HEK293T (cell line): ENCODE measurements at regions not wholly inside any gene's neighbourhood (a gene's known extent, or its start where the extent isn't known, plus 50 kb on each side); places are given as distances from the start of the nearest gene placed in this dataset.

Experiments
- CTCF ChIA-PET: fragments of 350-600 bp; formaldehyde crosslinking; extraction: SDS; loops from one replicate; lab custom pipeline; 2021; ENCODE audit warnings: antibody characterized with exemption, inconsistent platforms; lab: Yijun Ruan, JAX
- POLR2A ChIA-PET: fragments of 350-600 bp; formaldehyde crosslinking; extraction: SDS; loops from one replicate; lab custom pipeline; 2020; ENCODE audit warnings: antibody characterized with exemption, inconsistent platforms; lab: Yijun Ruan, JAX
- DNase-seq: peaks from one replicate; pipeline ENCODE4 v3.0.0; 2012; ENCODE audit warnings: mixed read lengths; ENCODE audit errors: extremely low spot score
- ARNT ChIP-seq: fragments of 450-650 bp; IDR thresholded peaks from 2 replicates; pipeline ENCODE4 v1.6.1; 2017; ENCODE audit warnings: mild to moderate bottlenecking
- BHLHE40 ChIP-seq: fragments of 450-650 bp; IDR thresholded peaks from 2 replicates; pipeline ENCODE4 v1.6.1; 2016; ENCODE audit warnings: mild to moderate bottlenecking, moderate library complexity, borderline replicate concordance
- CTBP1 ChIP-seq: fragments of 450-650 bp; IDR thresholded peaks from 2 replicates; pipeline ENCODE4 v1.6.1; 2016; ENCODE audit warnings: borderline replicate concordance
- ELF4 ChIP-seq: fragments of 450-650 bp; IDR thresholded peaks from 2 replicates; pipeline ENCODE4 v1.6.1; 2017; ENCODE audit warnings: antibody characterized with exemption
- FOXA1 ChIP-seq: fragments of 450-650 bp; IDR thresholded peaks from 2 replicates; pipeline ENCODE4 v1.6.1; 2016; ENCODE audit warnings: mild to moderate bottlenecking
- FOXK2 ChIP-seq: fragments of 450-650 bp; IDR thresholded peaks from 2 replicates; pipeline ENCODE4 v1.6.1; 2016; ENCODE audit warnings: mild to moderate bottlenecking
- FOXM1 ChIP-seq: fragments of 450-650 bp; IDR thresholded peaks from 2 replicates; pipeline ENCODE4 v1.6.1; 2017; ENCODE audit warnings: mild to moderate bottlenecking, borderline replicate concordance
- HDGF ChIP-seq: fragments of 450-650 bp; IDR thresholded peaks from 2 replicates; pipeline ENCODE4 v1.6.1; 2017; ENCODE audit warnings: antibody characterized with exemption, borderline replicate concordance
- L3MBTL2 ChIP-seq: fragments of 450-650 bp; conservative IDR thresholded peaks from 2 replicates; pipeline ENCODE4 v1.6.1; 2016; ENCODE audit warnings: mild to moderate bottlenecking
- LEF1 ChIP-seq: fragments of 450-650 bp; IDR thresholded peaks from 2 replicates; pipeline ENCODE4 v1.6.1; 2017; ENCODE audit warnings: mild to moderate bottlenecking, borderline replicate concordance
- NFRKB ChIP-seq: fragments of 450-650 bp; IDR thresholded peaks from 2 replicates; pipeline ENCODE4 v1.6.1; 2016; ENCODE audit warnings: mild to moderate bottlenecking, moderate library complexity
- PKNOX1 ChIP-seq: fragments of 450-650 bp; IDR thresholded peaks from 2 replicates; pipeline ENCODE4 v1.6.1; 2016
- SP1 ChIP-seq: fragments of 450-650 bp; IDR thresholded peaks from 2 replicates; pipeline ENCODE4 v1.6.1; 2017
- SUZ12 ChIP-seq: fragments of 450-650 bp; IDR thresholded peaks from 2 replicates; pipeline ENCODE4 v1.6.1; 2016; ENCODE audit warnings: mild to moderate bottlenecking
- TARDBP ChIP-seq: fragments of 450-650 bp; IDR thresholded peaks from 2 replicates; pipeline ENCODE4 v1.6.1; 2016
- ZNF384 ChIP-seq: fragments of 450-650 bp; IDR thresholded peaks from 2 replicates; pipeline ENCODE4 v1.6.1; 2016

- no peak for TF ChIP-seq SUZ12
- no peak for TF ChIP-seq NFRKB
- TF ChIP-seq SP1, result no peak
- no peak for TF ChIP-seq ZNF384
- no peak for TF ChIP-seq CTBP1
- no peak for TF ChIP-seq TARDBP
- no peak for TF ChIP-seq PKNOX1
- TF ChIP-seq LEF1, result no peak
- no peak for TF ChIP-seq BHLHE40
- no peak for TF ChIP-seq ELF4
- no peak for TF ChIP-seq L3MBTL2
- TF ChIP-seq FOXK2, result no peak
- TF ChIP-seq ARNT, result no peak
- TF ChIP-seq HDGF, result no peak
- TF ChIP-seq FOXA1, result no peak
- TF ChIP-seq FOXM1, result no peak
- POLR2A ChIA-PET, result no interaction called here
- CTCF ChIA-PET, result no interaction called here
- no peak for DNase-seq
Observed at GRCh38 chr2:107001964-107002696, 116.2 kb upstream of the ST6GAL2 start.

- no peak for DNase-seq
- CTCF ChIA-PET, result no interaction called here
- POLR2A ChIA-PET, result no interaction called here
- TF ChIP-seq PKNOX1 (no peak), FOXA1 (no peak), SUZ12 (no peak), HDGF (no peak), NFRKB (no peak), FOXK2 (no peak), ARNT (no peak), BHLHE40 (no peak), SP1 (no peak), FOXM1 (no peak), LEF1 (no peak), TARDBP (no peak), ELF4 (no peak), L3MBTL2 (no peak), CTBP1 (no peak), ZNF384 (no peak)
Observed at GRCh38 chr2:107002735-107003134, 116.8 kb upstream of the ST6GAL2 start.

- POLR2A ChIA-PET, result no interaction called here
- DNase-seq, result no peak
- TF ChIP-seq ARNT, result no peak
- no peak for TF ChIP-seq LEF1
- no peak for TF ChIP-seq SUZ12
- no peak for TF ChIP-seq BHLHE40
- no peak for TF ChIP-seq ZNF384
- no peak for TF ChIP-seq NFRKB
- TF ChIP-seq FOXK2, result no peak
- no peak for TF ChIP-seq SP1
- TF ChIP-seq FOXA1, result no peak
- no peak for TF ChIP-seq L3MBTL2
- CTCF ChIA-PET, result no interaction called here
Observed at GRCh38 chr2:107005853-107006252, 119.9 kb upstream of the ST6GAL2 start.

GRCh38 chr2:107006836-107007235 is 120.9 kb upstream of the ST6GAL2 start:
- CTCF ChIA-PET, result no interaction called here
- POLR2A ChIA-PET, result no interaction called here
- TF ChIP-seq FOXM1 (no peak), FOXA1 (no peak), HDGF (no peak)
- no peak for DNase-seq

GRCh38 chr2:107007927-107008326 is 122.0 kb upstream of the ST6GAL2 start:
- no peak for DNase-seq
- ChIA-PET CTCF (no interaction called here), POLR2A (no interaction called here)
- no peak for TF ChIP-seq BHLHE40
- TF ChIP-seq SUZ12, result no peak
- TF ChIP-seq FOXM1, result no peak
- TF ChIP-seq PKNOX1, result no peak
- TF ChIP-seq SP1, result no peak

- TF ChIP-seq LEF1 (no peak), FOXA1 (no peak), SP1 (no peak), ARNT (no peak), FOXK2 (no peak), ZNF384 (no peak), SUZ12 (no peak), BHLHE40 (no peak), HDGF (no peak), PKNOX1 (no peak), NFRKB (no peak), TARDBP (no peak), CTBP1 (no peak)
- no peak for DNase-seq
- POLR2A ChIA-PET, result no interaction called here
- CTCF ChIA-PET, result no interaction called here
Observed at GRCh38 chr2:107008843-107009242, 122.9 kb upstream of the ST6GAL2 start.
